ENCODE measurements at regions not wholly inside any gene's neighbourhood (a gene's known extent, or its start where the extent isn't known, plus 50 kb on each side); places are given as distances from the start of the nearest gene placed in this dataset.
"Not testable (repeated sequence)": the region's sequence is repeated elsewhere in the genome, so short reads cannot be mapped to it uniquely, and the experiment has no call there.

GRCh38 chr4:164596318-164596878, 157.5 kb upstream of the SMIM31 start:
- TF ChIP-seq, protein P1, sequence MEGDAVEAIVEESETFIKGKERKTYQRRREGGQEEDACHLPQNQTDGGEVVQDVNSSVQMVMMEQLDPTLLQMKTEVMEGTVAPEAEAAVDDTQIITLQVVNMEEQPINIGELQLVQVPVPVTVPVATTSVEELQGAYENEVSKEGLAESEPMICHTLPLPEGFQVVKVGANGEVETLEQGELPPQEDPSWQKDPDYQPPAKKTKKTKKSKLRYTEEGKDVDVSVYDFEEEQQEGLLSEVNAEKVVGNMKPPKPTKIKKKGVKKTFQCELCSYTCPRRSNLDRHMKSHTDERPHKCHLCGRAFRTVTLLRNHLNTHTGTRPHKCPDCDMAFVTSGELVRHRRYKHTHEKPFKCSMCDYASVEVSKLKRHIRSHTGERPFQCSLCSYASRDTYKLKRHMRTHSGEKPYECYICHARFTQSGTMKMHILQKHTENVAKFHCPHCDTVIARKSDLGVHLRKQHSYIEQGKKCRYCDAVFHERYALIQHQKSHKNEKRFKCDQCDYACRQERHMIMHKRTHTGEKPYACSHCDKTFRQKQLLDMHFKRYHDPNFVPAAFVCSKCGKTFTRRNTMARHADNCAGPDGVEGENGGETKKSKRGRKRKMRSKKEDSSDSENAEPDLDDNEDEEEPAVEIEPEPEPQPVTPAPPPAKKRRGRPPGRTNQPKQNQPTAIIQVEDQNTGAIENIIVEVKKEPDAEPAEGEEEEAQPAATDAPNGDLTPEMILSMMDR (IDR thresholded peaks at IDR 0.05; ENCODE audit: insufficient read depth, low read depth, low read length, missing control alignments): no peak

DNA sequence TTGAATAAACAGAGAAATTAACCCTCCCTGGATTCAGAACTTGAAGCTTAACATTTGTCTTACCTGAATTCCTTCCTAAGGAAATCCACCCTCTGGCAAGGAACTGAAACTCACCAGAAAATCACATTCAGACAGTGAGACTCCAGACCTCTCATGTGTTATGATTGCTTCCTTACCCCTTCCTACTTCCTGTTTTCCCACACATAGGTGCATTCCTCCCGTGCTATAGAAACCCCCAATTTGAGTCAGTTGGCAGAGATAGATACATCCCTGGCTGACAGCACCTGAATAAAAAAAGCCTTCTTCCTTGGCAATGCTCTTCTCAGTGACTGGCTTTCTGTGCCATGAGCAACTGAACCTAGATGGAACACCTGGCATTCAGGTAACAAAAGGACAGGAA, 157.0 kb upstream of the SMIM31 start:
- TF ChIP-seq, protein P1 (IDR thresholded peaks at IDR 0.05; ENCODE audit: insufficient read depth, low read depth, low read length, missing control alignments): no peak
- DNase-seq (ENCODE audit: low read depth): peak; percentile 5
- no peak overlapping the region for H3K4me3 ChIP-seq (ENCODE audit: low read length)

More at GRCh38 chr4:164596318-164596878, 157.5 kb upstream of the SMIM31 start:
- no peak for DNase-seq (ENCODE audit: low read depth)
- H3K4me3 ChIP-seq (ENCODE audit: low read length): no peak overlapping the region

GRCh38 chr4:164601653-164602052, 152.3 kb upstream of the SMIM31 start:
- DNase-seq (ENCODE audit: low read depth): no peak
- H3K4me3 ChIP-seq (ENCODE audit: low read length): no peak overlapping the region
- TF ChIP-seq, protein P1 (IDR thresholded peaks at IDR 0.05; ENCODE audit: insufficient read depth, low read depth, low read length, missing control alignments): no peak

DNA sequence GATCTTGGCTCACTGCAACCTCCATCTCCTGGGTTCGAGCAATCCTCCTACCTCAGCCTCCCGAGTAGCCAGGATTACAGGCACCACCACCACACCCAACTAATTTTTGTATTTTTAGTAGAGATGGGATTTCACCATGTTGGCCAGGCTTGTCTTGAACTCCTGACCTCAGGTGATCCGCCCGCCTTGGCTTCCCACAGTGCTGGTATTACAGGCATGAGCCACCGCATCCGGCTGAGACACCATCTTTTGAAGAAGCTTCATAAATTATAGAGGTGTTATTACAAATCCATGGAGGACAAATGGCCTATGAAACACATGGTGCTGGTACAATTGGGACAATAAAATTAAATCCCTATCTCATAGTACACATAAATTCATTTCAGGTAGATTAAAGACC, 148.1 kb upstream of the SMIM31 start:
- not testable (repeated sequence) for H3K4me3 ChIP-seq (ENCODE audit: low read length); DNase-seq (ENCODE audit: low read depth)

GRCh38 chr4:164606478-164606877, 147.5 kb upstream of the SMIM31 start:
- TF ChIP-seq, protein P1 (IDR thresholded peaks at IDR 0.05; ENCODE audit: insufficient read depth, low read depth, low read length, missing control alignments): no peak
- no peak for DNase-seq (ENCODE audit: low read depth)
- no peak overlapping the region for H3K4me3 ChIP-seq (ENCODE audit: low read length)

DNA sequence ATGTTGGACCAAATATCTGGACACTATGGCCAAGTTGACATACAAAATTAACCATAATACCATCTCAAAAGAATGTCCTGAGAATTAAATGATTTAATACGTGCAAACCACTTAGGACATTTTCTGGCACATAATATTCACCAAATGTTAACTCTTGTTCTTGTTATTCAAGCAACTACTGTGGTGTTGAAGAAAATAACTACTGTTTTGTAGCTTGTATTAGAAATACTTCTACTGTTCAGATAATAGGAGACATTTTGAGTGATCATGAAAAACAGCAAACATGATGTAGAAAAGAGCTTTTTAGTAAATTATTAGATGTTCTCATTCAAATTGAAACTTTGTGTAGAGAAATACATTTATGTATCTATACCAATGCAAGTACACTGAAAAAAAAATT, 140.7 kb upstream of the SMIM31 start:
- no peak for DNase-seq (ENCODE audit: low read depth)
- TF ChIP-seq, protein P1 (IDR thresholded peaks at IDR 0.05; ENCODE audit: insufficient read depth, low read depth, low read length, missing control alignments): no peak
- no peak overlapping the region for H3K4me3 ChIP-seq (ENCODE audit: low read length)

- DNase-seq (ENCODE audit: low read depth): peak; percentile 48
- H3K4me3 ChIP-seq (ENCODE audit: low read length): no peak overlapping the region
- TF ChIP-seq, protein P1 (IDR thresholded peaks at IDR 0.05; ENCODE audit: insufficient read depth, low read depth, low read length, missing control alignments): no peak
Observed at GRCh38 chr4:164613792-164614191, 140.1 kb upstream of the SMIM31 start.
